WTC11 (cell line): ENCODE measurements at regions not wholly inside any gene's neighbourhood (a gene's known extent, or its start where the extent isn't known, plus 50 kb on each side); places are given as distances from the start of the nearest gene placed in this dataset.

ENCODE experiments used
- ATF3 ChIP-seq: sonication (generic); formaldehyde crosslinking; conservative IDR thresholded peaks from 2 replicates; pipeline ENCODE4 v1.8.1; 2022; ENCODE audit warnings: mild to moderate bottlenecking, missing genetic modification reagents
- CBFB ChIP-seq: sonication (generic); formaldehyde crosslinking; IDR thresholded peaks from 2 replicates; pipeline ENCODE4 v1.8.1; 2022; ENCODE audit warnings: mild to moderate bottlenecking, low read depth, missing genetic modification reagents
- SP1 ChIP-seq: sonication (generic); formaldehyde crosslinking; conservative IDR thresholded peaks from 2 replicates; pipeline ENCODE4 v1.8.1; 2022; ENCODE audit warnings: missing genetic modification reagents
- TP53 ChIP-seq: sonication (generic); formaldehyde crosslinking; IDR thresholded peaks from 2 replicates; pipeline ENCODE4 v1.8.1; 2023; ENCODE audit warnings: mild to moderate bottlenecking, missing genetic modification reagents
- USF1 ChIP-seq: sonication (generic); formaldehyde crosslinking; IDR thresholded peaks from 2 replicates; pipeline ENCODE4 v1.8.0; 2022; ENCODE audit warnings: mild to moderate bottlenecking, missing genetic modification reagents
- ZBTB21 ChIP-seq: sonication (generic); formaldehyde crosslinking; IDR thresholded peaks from 2 replicates; pipeline ENCODE4 v1.8.1; 2023; ENCODE audit warnings: mild to moderate bottlenecking, missing genetic modification reagents, borderline replicate concordance
- ZNF263 ChIP-seq: sonication (generic); formaldehyde crosslinking; IDR thresholded peaks from 2 replicates; pipeline ENCODE4 v1.8.1; 2022; ENCODE audit warnings: low read depth, mild to moderate bottlenecking, moderate library complexity, missing genetic modification reagents
- ZNF281 ChIP-seq: sonication (generic); formaldehyde crosslinking; IDR thresholded peaks from 2 replicates; pipeline ENCODE4 v1.8.0; 2023; ENCODE audit warnings: mild to moderate bottlenecking, missing genetic modification reagents
- ZNF532 ChIP-seq: fragments of 250-450 bp; sonication (Bioruptor Pico); IDR thresholded peaks from 2 replicates; pipeline ENCODE4 v1.9.0; 2021; ENCODE audit warnings: mild to moderate bottlenecking, borderline replicate concordance
- TF ChIP-seq, protein P1 (sequence below): fragments of 200-600 bp; IDR thresholded peaks from 2 replicates; pipeline ENCODE4 v1.8.0; 2022; ENCODE audit warnings: antibody characterized with exemption
- TF ChIP-seq, protein P2 (sequence below): sonication (generic); formaldehyde crosslinking; IDR thresholded peaks from 2 replicates; pipeline ENCODE4 v1.8.0; 2022; ENCODE audit warnings: mild to moderate bottlenecking, missing genetic modification reagents

DNA sequence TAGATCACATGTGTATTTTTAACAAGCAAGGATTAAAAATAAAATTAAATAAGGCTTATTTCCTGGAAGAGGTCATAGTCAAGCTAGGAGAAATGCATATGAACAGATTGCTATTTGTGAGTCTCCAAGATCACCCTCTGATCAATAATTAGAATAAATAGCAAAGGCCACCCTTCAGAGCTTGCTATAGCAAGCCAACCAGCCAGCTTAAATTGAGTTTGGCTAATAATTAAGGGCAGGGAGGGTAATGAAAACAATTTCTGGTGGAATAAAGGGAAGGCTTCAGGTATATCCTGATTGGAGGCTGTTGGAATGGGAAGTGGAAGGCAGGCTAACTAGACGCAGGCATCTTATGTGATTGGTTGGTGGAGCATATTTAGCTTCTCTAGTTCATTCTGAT lies 403.5 kb downstream of the ARL4A start:
- TF ChIP-seq USF1 (CRISPR knock-in tag) (no peak), TP53 (no peak), ATF3 (no peak), ZBTB21 (CRISPR knock-in tag) (no peak), ZNF532 (no peak), CBFB (CRISPR knock-in tag) (no peak), ZNF263 (no peak), SP1 (CRISPR knock-in tag) (no peak), ZNF281 (no peak)
- TF ChIP-seq, protein P1, sequence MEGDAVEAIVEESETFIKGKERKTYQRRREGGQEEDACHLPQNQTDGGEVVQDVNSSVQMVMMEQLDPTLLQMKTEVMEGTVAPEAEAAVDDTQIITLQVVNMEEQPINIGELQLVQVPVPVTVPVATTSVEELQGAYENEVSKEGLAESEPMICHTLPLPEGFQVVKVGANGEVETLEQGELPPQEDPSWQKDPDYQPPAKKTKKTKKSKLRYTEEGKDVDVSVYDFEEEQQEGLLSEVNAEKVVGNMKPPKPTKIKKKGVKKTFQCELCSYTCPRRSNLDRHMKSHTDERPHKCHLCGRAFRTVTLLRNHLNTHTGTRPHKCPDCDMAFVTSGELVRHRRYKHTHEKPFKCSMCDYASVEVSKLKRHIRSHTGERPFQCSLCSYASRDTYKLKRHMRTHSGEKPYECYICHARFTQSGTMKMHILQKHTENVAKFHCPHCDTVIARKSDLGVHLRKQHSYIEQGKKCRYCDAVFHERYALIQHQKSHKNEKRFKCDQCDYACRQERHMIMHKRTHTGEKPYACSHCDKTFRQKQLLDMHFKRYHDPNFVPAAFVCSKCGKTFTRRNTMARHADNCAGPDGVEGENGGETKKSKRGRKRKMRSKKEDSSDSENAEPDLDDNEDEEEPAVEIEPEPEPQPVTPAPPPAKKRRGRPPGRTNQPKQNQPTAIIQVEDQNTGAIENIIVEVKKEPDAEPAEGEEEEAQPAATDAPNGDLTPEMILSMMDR = no peak
- TF ChIP-seq, protein P2, sequence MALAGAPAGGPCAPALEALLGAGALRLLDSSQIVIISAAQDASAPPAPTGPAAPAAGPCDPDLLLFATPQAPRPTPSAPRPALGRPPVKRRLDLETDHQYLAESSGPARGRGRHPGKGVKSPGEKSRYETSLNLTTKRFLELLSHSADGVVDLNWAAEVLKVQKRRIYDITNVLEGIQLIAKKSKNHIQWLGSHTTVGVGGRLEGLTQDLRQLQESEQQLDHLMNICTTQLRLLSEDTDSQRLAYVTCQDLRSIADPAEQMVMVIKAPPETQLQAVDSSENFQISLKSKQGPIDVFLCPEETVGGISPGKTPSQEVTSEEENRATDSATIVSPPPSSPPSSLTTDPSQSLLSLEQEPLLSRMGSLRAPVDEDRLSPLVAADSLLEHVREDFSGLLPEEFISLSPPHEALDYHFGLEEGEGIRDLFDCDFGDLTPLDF = no peak
